HFF-Myc (cell line): ENCODE measurements at regions not wholly inside any gene's neighbourhood (a gene's known extent, or its start where the extent isn't known, plus 50 kb on each side); places are given as distances from the start of the nearest gene placed in this dataset.

Experiments used
- DNase-seq: peaks from one replicate; pipeline ENCODE4 v3.0.0-alpha.2; 2011; ENCODE audit warnings: low read depth; ENCODE audit errors: extremely low read depth
- H3K4me3 ChIP-seq: replicated peaks from 2 replicates; pipeline ENCODE4 v1.5.1; 2011; ENCODE audit warnings: low read depth, mild to moderate bottlenecking, control low read depth, low read length
- TF ChIP-seq, protein P1 (sequence below): IDR thresholded peaks from 2 replicates; pipeline ENCODE4 v1.5.1; 2012; ENCODE audit warnings: mild to moderate bottlenecking, low read depth, low read length, control low read depth; ENCODE audit errors: missing control alignments

DNA sequence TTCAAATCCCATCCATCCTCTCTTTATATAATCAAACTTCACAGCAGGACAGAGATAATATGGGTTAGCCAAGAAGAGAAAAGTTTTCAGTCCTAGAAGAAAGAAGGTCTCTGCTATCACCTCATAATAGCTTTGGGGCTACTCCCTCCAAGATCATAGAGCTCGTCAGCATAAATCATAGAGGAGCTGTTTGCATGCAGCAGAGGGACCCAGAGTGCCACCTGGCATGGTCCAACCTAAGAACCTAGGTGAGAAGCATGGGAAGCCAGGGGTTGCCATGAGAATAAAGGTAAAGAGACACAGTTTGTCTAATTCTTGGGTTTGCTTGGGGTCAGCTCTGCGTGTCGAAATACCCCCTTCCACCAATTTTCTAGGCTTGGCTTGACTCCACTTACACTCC is 87.1 kb upstream of the CYP1B1 start:
- no peak for DNase-seq
- TF ChIP-seq, protein P1, sequence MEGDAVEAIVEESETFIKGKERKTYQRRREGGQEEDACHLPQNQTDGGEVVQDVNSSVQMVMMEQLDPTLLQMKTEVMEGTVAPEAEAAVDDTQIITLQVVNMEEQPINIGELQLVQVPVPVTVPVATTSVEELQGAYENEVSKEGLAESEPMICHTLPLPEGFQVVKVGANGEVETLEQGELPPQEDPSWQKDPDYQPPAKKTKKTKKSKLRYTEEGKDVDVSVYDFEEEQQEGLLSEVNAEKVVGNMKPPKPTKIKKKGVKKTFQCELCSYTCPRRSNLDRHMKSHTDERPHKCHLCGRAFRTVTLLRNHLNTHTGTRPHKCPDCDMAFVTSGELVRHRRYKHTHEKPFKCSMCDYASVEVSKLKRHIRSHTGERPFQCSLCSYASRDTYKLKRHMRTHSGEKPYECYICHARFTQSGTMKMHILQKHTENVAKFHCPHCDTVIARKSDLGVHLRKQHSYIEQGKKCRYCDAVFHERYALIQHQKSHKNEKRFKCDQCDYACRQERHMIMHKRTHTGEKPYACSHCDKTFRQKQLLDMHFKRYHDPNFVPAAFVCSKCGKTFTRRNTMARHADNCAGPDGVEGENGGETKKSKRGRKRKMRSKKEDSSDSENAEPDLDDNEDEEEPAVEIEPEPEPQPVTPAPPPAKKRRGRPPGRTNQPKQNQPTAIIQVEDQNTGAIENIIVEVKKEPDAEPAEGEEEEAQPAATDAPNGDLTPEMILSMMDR = no peak
- H3K4me3 ChIP-seq = no peak overlapping the region

DNA sequence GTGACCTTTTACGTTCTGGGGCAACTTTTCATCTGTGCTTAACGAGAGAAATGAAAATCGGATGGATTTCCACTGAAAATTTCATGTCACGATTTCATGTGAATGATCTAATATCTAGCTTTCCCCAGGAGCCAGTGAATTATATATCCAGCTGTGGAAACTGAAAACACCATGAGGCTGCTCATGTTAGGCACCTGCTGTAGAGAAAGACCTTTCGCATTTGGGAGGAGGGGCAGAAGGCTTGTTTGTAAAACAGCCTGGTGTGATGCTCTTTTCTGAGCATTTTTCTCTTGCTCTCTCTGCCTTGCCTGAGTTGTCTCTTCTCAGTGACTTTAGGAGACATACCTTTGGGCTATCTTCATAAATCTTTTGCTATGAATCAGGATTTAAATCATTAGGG is 84.6 kb upstream of the CYP1B1 start:
- DNase-seq = no peak
- no peak overlapping the region for H3K4me3 ChIP-seq
- TF ChIP-seq, protein P1 = no peak

DNA sequence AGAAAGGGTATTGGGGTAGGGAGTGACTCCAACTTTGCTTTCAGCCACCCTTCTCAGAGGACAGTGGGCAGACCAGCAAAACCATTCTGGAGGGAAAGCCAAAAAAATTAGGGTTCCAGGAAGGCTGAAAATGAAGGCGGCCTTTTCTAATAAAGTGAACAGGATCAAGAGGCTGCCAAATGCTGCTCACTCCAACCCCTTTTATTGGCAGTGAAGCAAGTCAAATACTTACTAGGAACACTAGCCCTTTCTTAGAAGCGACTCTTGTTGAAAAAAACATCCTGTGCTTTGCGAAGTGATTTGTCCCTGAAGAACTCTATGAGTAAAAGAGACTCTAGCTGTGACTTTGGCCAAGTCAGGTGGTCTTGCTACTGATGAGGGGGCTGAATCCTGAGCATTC is 83.6 kb upstream of the CYP1B1 start:
- TF ChIP-seq, protein P1 = no peak
- DNase-seq = no peak
- no peak overlapping the region for H3K4me3 ChIP-seq

DNA sequence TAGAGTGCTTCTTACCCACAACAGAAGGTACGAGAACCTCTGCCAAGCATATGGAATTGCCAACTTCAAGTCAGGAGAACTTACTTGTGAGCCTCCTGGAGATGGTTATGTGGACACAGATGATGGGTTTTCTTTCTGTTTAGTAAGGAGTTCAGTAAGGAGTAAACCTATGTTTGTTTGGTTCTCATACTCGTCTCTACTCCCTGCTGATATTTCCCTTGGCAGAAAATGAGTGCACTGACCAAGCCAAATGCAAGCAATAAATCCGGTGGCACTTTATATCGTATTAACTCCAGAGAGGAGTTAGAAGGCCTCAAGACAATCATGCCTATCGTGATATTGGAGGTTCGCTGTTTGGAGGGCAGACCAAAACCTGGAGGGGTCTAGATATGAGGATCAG is 83.2 kb upstream of the CYP1B1 start:
- TF ChIP-seq, protein P1 = no peak
- no peak for DNase-seq
- H3K4me3 ChIP-seq = no peak overlapping the region

DNA sequence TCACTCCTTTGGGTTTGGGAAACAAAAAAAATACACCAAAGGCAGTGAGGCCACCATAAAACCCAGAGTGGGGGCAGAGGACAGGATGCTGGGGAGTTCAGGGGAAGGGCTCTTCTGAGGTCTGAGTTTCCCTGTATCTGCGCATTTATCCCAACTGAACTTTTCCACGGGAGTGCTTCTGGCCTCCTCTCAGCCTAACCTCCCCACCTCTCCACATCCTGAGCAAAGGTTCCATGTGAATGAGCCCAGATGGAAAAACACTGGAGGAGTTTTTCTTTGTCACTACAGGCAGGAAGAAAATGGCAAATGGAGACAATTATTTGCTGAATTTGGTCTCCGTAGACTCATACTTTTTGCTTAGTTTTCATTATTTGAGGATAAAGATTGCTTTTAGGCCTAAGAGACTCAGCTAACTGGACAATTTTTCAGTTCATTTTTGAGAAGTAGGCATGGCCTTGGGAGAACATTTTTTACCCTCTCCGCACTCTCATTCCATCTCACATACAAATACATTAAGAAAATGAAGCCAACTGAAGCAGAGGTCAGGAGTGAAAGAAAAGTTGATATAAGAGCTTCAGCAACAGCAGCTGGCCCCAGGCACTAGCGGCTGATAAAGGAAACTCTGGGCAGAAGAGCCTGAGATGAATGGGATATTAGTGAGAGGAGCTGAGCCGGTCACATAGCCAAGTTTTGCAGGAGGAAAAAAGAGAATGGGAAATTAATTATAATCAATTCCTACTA is 82.6 kb upstream of the CYP1B1 start:
- no peak overlapping the region for H3K4me3 ChIP-seq
- TF ChIP-seq, protein P1 = no peak
- DNase-seq = no peak

DNA sequence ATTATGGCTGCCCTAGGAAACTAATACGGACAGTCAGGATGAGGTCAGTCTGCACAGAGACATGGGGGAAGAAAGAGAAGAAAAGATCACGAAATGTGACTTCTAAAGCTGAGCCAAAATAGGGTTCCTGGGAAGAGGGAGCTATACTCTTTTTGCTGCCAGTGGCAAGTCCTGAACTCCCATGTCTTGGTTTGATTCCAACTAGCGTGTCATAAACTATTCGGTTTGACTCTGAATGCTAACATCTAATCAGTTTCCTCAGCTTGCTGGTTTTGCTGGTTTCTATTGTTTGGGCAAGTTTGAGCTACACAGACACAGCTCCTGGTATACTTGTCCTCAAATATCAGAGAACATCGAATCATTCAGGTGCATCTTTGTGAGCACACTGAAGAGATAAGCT is 80.5 kb upstream of the CYP1B1 start:
- no peak overlapping the region for H3K4me3 ChIP-seq
- DNase-seq = no peak
- TF ChIP-seq, protein P1 = no peak

DNA sequence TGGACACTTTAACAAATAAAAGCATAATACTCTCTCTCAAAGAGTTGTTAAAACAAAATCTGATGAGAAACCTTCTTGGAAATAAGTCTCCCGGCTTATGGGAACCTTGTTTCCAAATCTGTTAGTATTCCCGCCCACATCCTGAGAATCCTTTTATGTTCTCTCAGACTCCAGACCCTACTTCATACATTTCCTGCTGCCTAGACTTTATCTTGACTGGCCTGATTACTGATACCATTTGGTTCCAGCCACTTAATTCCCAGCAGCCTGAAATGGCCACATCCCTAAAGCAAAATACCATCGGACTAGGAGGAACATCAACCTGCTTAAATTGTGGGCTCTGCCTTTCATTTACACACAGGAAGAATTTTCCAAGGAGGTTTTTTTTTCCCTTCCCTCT is 79.1 kb upstream of the CYP1B1 start:
- no peak for DNase-seq
- H3K4me3 ChIP-seq = no peak overlapping the region
- TF ChIP-seq, protein P1 = no peak
